Activated CD4-positive, alpha-beta T cell treated with anti-CD3 and anti-CD28 coated beads, Interleukin-2, amount 10 ng/mL, durations not matched to agents 24 days and 14 days (primary cell): ENCODE measurements at regions not wholly inside any gene's neighbourhood (a gene's known extent, or its start where the extent isn't known, plus 50 kb on each side); places are given as distances from the start of the nearest gene placed in this dataset.

ENCODE experiments used
- DNase-seq: peaks from one replicate; pipeline ENCODE4 v3.0.0; 2022
- H3K27ac Mint-ChIP-seq: one replicate; pipeline ENCODE4 v1.8.0; 2022; ENCODE audit warnings: mild to moderate bottlenecking, mixed read lengths
- H3K27me3 Mint-ChIP-seq: one replicate; pipeline ENCODE4 v1.8.0; 2022; ENCODE audit warnings: mixed read lengths
- H3K36me3 Mint-ChIP-seq: one replicate; pipeline ENCODE4 v1.8.0; 2022; ENCODE audit warnings: low read depth, mild to moderate bottlenecking, mixed read lengths
- H3K4me1 Mint-ChIP-seq: one replicate; pipeline ENCODE4 v1.8.0; 2021; ENCODE audit warnings: mixed read lengths
- H3K4me3 Mint-ChIP-seq: one replicate; pipeline ENCODE4 v1.8.0; 2022; ENCODE audit warnings: mild to moderate bottlenecking, moderate library complexity, mixed read lengths
- H3K9me3 Mint-ChIP-seq: one replicate; pipeline ENCODE4 v1.8.0; 2021; ENCODE audit warnings: mixed read lengths
- intact Hi-C: fragments of 100-400 bp; cut with micrococcal nuclease; formaldehyde crosslinking; loops from one replicate; pipeline ENCODE4 v1.15.1; 2023

DNA sequence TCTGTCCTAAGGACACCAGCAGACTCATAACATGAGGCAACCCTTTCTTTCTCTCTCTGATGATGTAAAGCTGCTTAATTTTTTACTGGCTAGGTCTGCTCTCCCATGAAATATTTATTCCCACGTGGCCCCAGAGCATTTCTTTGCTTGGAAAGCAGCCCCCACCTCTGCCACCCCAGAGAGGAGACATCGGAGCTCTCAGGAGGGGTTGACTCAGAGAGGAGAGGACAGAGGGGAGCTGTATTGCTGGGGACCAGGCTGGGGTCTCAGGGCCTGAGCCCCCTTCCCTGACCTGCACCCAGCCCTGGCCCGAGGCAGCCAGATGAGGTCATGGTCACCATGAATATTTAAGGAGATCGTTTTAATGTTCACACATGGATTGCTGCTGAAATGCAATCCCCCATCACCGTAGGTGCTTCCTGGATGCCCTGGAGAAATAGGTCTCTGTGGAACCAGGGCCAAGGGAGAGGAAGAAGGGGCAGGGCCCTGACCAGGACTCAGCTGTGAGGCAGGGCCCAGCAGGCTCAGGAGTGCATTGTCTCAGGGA lies 117.5 kb downstream of the DLL1 start:
- Mint-ChIP-seq H3K27ac (no peak overlapping the region), H3K9me3 (no peaks in the 10 kb centered on the region), H3K27me3 (peaks cover 3% of the 10 kb centered on the region), H3K4me3 (no peak overlapping the region), H3K4me1 (no peaks in the 10 kb centered on the region), H3K36me3 (peaks cover 5% of the 10 kb centered on the region)
- intact Hi-C loops = no loop called here
- peak; percentile 30 for DNase-seq

DNA sequence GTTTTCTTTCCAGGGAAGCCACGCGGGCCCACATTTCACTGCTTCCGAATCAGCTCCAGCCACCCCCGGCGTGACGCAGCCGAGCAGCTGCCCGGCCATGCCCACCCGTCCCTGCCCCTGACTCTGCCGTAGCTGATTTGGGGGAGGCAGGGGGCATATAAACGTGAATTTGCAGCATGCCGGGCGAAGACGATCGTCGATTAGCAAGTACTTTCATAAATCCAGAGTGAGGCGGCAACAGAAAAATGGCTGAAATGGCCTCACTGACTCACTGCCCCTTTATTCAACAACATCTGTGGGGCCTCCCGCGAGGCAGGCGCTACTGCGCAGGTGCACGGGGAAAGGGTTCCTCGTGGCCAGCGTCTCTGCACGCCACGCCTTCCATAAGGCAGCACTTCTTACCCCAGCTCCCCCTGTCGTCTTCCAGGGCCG lies 118.0 kb downstream of the DLL1 start:
- Mint-ChIP-seq H3K4me3 (no peak overlapping the region), H3K9me3 (no peaks in the 10 kb centered on the region), H3K36me3 (peaks cover 5% of the 10 kb centered on the region), H3K4me1 (no peaks in the 10 kb centered on the region), H3K27me3 (peaks cover 3% of the 10 kb centered on the region), H3K27ac (no peak overlapping the region)
- DNase-seq = peak; percentile 31
- intact Hi-C loops = no loop called here

DNA sequence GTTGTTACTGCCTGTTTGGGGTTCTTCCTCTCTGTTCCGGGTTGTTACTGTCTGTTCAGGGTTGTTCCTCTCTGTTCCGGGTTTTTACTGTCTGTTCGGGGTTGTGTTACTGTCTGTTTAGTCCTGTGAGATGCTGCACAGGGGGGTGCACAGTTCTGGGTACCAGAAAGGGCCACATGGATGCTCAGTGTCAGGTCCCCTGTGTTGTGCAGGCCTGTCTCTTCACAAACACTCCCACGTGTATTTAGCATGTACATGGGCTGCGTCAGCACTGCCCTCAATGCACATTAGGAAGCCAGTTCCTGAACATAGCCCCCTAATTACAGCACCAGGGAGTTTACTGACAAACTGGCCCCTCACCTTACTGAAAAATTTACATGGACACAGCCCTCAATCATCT lies 118.5 kb downstream of the DLL1 start:
- DNase-seq = peak; percentile 40
- intact Hi-C loops = no loop called here
- H3K27ac Mint-ChIP-seq = no peak overlapping the region
- H3K9me3 Mint-ChIP-seq = no peaks in the 10 kb centered on the region
- H3K4me1 Mint-ChIP-seq = no peaks in the 10 kb centered on the region
- H3K36me3 Mint-ChIP-seq = peaks cover 5% of the 10 kb centered on the region
- H3K27me3 Mint-ChIP-seq = peaks cover 3% of the 10 kb centered on the region
- no peak overlapping the region for H3K4me3 Mint-ChIP-seq

DNA sequence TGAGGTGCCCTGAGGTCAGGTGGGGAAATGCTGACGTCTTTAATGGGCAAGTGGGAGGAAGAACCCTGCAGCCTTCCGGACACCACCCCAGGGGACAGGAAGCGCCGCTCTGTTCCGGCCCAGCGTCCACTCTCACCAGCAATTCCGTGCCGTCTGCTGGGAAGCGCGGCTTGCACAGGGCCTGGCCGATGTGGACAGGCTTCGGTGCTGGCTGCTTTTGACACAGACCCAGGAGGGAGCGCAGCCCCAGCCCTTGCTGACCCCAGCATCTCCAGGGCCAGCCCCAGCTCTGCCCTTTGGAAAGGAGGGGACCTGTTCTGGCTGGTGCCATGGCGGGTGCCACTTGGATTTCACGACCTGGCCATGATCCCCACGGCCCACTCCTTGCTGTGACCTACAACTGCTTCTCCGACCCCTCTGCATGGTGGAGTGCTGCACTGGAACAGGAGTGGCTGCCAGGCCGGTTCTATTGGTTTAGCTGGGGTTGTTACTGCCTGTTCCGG lies 123.2 kb downstream of the DLL1 start:
- no peak for DNase-seq
- no peak overlapping the region for H3K27ac Mint-ChIP-seq
- H3K36me3 Mint-ChIP-seq = peaks cover 4% of the 10 kb centered on the region
- intact Hi-C loops = no loop called here
- peaks cover 2% of the 10 kb centered on the region for H3K27me3 Mint-ChIP-seq
- no peak overlapping the region for H3K4me3 Mint-ChIP-seq
- H3K4me1 Mint-ChIP-seq = no peaks in the 10 kb centered on the region
- no peaks in the 10 kb centered on the region for H3K9me3 Mint-ChIP-seq

DNA sequence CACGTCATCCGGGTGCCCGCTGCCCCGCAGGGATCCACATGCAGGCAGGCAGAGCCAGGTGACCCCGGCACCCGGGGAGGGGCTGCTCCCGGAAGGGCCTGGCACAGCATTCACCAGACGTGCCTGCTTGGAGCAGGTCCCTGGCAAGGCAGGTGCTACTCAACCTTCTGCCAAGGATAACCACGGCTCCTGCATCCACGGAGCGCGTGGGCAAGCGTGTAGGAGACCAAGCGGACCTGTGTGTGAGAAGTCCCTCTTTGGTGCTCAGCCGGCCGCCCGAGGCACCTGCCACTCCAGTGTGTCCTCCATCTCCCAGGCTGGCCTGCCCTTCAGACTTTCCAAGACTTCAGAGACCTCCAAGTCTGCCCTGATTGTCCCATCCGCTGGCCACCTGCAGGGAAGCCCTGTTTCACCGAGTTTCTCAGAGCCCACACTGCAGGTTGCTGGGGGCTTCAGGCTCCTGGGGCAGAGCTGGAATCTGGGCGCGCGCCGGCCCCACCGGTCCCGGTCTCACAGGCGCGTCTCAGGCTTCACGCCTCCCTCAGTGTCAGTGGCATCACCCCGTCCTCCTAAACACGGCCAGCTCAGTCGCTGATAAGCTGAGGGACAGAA lies 124.3 kb downstream of the DLL1 start:
- no peak for DNase-seq
- Mint-ChIP-seq H3K27me3 (no peaks in the 10 kb centered on the region), H3K36me3 (peaks cover 4% of the 10 kb centered on the region), H3K4me3 (no peak overlapping the region), H3K9me3 (no peaks in the 10 kb centered on the region), H3K27ac (no peak overlapping the region), H3K4me1 (no peaks in the 10 kb centered on the region)
- intact Hi-C loops = no loop called here

DNA sequence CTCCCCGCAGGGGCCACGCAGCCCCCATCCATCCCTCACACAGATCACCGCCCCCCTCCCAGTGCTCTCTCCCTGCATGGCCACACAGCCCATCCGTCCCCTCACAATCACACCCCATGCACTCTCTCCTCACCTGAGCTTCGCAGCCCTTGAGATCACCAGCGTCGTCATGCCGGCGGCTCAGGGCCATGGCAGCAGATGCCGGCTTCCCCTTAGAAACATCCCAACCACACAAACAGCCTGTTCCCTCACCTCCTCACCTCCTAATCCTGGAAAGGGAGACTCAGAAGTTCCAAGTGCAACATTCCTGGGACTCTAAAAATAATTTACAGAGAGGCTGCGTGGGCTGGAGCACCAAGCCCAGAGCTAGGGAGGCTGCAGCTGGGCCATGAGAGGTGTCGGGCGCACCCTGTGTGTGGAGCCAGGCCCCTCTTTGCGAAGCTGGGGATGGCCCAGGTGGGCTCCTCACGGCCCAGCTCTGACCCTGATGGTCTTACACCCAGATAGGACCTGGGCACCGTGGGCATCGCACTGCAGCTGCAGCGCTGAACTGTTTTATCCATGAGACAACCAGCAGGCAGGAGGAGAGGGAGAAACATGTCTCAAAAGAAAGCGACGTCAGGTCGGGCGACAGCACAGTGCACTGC lies 125.3 kb downstream of the DLL1 start:
- Mint-ChIP-seq H3K9me3 (no peaks in the 10 kb centered on the region), H3K27ac (no peak overlapping the region), H3K4me1 (no peaks in the 10 kb centered on the region), H3K36me3 (no peaks in the 10 kb centered on the region), H3K4me3 (no peak overlapping the region), H3K27me3 (no peaks in the 10 kb centered on the region)
- no peak for DNase-seq
- intact Hi-C loops = no loop called here

DNA sequence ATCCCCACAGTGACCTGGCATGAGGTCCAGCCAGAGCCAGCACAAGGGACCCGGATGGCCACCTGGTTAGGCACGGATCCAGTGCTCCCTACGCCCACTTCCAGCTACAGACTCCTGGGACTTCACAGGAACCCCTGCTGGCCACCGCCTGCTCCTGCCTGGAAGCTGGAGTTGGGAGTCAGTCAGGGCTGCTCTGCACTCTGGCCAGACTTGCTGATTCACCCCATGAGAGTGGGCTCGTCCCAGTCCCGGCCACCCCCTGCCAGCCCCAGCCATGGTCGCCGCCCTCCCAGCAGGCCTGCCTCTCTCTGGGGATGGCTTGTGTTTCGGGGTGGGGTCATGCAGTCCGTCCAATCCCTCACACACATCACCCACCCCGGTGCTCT lies 125.8 kb downstream of the DLL1 start:
- no peak for DNase-seq
- no peaks in the 10 kb centered on the region for H3K4me1 Mint-ChIP-seq
- no peak overlapping the region for H3K27ac Mint-ChIP-seq
- H3K36me3 Mint-ChIP-seq = no peaks in the 10 kb centered on the region
- H3K9me3 Mint-ChIP-seq = no peaks in the 10 kb centered on the region
- no peaks in the 10 kb centered on the region for H3K27me3 Mint-ChIP-seq
- H3K4me3 Mint-ChIP-seq = no peak overlapping the region
- intact Hi-C loops = no loop called here

DNA sequence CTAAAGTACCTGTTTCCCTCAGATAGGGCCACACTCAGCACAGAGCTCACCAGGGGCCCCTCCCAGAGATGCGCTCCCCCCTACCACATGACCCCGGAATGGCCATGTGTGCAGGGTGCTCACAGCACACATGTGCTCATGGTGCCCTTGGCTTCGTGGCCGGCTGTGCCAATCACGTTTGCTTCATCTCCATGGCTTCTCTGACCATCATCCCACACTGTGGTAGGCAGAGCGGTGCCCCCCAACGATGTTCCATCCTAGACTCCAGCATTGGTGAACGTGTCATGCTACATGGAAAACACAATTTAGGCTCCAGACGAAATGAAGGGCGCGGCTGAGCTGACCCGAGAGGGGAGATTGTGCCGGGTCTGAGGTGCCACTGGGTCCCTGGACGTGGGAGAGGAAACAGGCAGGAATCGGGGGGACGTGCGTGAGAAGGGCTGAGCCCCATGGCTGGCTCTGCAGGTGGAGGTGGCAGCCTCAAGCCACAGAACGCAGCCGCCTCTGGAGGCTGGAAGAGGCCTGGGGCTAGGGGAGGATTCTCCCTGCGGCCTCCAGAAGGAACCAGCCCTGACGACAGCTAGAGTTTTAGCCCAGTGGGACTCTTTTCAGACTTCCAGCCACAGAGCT lies 126.5 kb downstream of the DLL1 start:
- DNase-seq = no peak
- no peak overlapping the region for H3K27ac Mint-ChIP-seq
- H3K27me3 Mint-ChIP-seq = no peaks in the 10 kb centered on the region
- no peaks in the 10 kb centered on the region for H3K36me3 Mint-ChIP-seq
- no peaks in the 10 kb centered on the region for H3K4me1 Mint-ChIP-seq
- no peak overlapping the region for H3K4me3 Mint-ChIP-seq
- no peaks in the 10 kb centered on the region for H3K9me3 Mint-ChIP-seq
- intact Hi-C loops = no loop called here

DNA sequence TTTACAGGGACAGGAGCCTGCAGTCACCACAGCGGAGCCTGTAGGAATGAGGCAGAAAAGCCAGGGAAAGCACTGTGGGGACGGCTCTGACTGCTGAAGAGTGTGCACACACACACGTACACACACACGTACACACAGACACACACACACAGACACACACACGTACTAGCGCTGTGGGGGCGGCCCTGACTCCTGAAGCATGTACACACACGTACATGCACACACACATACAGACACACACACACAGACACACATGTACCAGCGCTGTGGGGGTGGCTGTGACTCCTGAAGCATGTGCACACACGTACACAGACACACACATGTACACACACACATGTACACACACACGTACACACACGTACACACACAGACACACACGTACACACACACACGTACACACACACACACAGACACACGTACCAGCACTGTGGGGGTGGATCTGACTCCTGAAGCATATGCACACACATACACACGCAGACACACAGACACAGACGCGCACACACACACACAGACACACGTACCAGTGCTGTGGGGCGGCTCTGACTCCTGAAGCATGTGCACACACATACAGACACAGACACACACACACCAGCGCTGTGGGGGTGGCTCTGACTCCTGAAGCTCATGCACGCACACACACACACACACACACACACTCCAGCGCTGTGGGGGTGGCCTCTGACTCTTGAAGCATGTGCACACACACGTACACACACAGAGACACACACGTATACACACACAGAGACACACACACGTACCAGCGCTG lies 127.3 kb downstream of the DLL1 start:
- Mint-ChIP-seq H3K4me3 (no peak overlapping the region), H3K27me3 (no peaks in the 10 kb centered on the region), H3K9me3 (no peaks in the 10 kb centered on the region), H3K36me3 (no peaks in the 10 kb centered on the region), H3K27ac (no peak overlapping the region), H3K4me1 (no peaks in the 10 kb centered on the region)
- no peak for DNase-seq
- intact Hi-C loops = no loop called here

DNA sequence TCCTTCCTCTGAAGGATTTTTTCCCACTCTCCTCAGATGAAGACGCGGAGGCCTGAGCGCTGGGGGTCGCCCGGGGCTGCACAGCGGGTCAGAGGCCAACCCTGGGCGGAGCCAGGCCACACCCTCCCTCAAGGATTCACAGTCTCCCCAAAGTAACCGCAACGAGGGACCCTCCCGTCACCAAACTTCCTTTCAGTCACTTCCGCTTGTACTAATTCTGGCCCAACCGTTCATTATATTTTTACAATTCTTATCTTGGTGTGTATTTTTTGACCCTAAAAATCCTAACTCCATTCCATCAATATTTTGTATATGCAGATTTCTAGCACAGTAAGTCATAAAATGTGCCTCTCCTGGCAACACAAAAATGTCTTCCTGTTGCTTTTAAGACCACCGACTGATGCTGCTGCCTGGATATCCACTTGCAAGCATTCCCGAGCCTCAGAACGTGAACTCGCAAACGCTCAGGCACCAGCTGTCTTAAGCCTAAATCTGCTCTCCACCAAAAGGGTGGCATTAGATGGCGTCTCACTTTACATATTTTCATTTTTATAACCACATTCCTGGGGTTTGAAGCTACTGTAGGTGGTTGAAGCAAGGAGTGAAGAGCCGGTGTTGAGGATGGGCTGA lies 128.0 kb downstream of the DLL1 start:
- Mint-ChIP-seq H3K27me3 (no peaks in the 10 kb centered on the region), H3K9me3 (no peaks in the 10 kb centered on the region), H3K4me3 (no peak overlapping the region), H3K36me3 (no peaks in the 10 kb centered on the region), H3K4me1 (no peaks in the 10 kb centered on the region), H3K27ac (no peak overlapping the region)
- intact Hi-C loops = no loop called here
- DNase-seq = no peak

DNA sequence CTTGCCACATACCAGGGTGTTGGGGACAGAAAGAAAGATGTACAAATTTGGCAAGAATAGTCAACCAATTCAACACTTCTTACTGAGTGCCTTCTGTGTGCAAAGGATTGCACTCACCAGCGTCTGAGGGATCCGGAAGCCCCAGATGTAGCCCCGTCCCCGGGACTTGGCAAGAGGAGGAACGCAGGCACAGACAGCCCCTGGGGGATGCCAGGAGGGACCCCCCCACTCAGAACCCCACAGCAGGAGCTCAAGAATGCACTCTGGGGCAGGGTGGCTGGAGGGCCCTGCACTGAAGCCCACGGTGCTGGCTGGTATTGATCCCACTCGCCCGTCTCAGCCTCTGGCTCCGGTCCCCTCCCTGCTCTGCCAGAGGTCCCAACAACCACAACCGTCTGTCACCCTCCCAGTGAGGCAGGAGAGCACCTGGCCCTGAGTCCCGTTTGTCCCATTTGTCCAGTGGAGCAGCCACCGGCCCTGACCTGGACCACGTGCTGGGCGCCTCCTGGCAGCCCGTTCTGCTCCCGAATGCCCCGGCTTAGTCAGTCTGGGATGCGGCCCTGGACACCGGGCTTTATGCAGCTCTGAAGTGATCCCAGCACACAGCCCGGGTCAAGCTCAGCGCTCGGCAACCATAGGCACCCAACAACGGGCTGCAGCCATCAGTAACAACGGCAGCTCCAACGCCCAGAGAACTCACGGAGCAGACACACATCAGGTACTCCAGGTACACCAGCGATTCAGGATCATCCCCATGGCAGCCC lies 128.7 kb downstream of the DLL1 start:
- H3K4me3 Mint-ChIP-seq = no peak overlapping the region
- no peaks in the 10 kb centered on the region for H3K9me3 Mint-ChIP-seq
- no peaks in the 10 kb centered on the region for H3K27me3 Mint-ChIP-seq

DNA sequence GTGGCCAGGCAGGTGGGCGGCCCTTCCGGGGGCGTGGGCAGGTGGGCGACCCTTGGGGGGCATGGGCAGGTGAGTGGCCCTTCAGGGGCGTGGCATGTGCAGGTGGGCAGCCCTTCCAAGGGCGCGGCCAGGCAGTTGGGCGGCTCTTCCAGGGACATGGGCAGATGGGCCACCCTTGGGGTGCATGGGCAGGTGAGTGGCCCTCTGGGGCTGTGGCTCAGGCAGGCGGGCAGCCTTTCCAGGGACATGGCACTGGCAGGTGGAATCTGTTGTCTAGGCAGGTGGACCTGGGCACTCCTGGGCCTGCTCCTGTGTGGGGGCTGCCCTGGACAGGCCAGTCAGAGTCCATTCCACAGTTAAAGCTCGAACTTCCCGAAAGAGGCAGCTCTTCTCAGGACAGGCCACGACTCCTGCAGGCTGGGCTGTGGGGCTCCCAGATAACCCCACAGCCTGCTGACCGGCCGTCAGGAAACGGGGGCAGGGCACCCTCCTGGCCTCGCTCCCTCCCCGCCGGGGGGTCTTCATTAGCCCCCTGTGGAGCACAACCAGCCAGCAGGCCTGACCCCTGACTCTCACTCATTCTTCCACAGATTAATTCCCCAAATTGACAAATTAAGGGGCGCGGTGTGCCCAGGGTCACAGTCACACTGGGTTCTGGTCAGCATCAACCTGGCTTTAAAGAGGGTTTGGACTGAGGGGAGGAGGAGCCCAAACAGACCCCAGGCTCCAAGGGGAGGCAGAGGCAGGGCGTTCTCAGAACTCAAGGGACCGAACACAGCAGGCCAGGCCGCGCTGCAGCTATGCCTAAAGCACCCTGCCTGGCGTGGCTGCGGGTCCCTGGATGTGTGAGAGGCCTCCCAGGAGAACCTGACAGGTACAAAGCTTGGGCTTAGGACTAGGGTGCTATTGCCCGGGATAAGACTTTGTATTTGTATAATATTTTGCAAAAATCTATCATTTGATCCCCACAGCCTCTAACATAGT lies 130.0 kb downstream of the DLL1 start:
- Mint-ChIP-seq H3K4me1 (no peaks in the 10 kb centered on the region), H3K36me3 (no peaks in the 10 kb centered on the region), H3K27ac (no peak overlapping the region), H3K4me3 (no peak overlapping the region), H3K9me3 (no peaks in the 10 kb centered on the region), H3K27me3 (no peaks in the 10 kb centered on the region)
- intact Hi-C loops = no loop called here
- DNase-seq = no peak

More for the DNA sequence above, 128.7 kb downstream of the DLL1 start:
- intact Hi-C loops = no loop called here
- Mint-ChIP-seq H3K4me1 (no peaks in the 10 kb centered on the region), H3K27ac (no peak overlapping the region), H3K36me3 (no peaks in the 10 kb centered on the region)
- DNase-seq = no peak
